ENCODE measurements at regions not wholly inside any gene's neighbourhood (a gene's known extent, or its start where the extent isn't known, plus 50 kb on each side); places are given as distances from the start of the nearest gene placed in this dataset.

DNA sequence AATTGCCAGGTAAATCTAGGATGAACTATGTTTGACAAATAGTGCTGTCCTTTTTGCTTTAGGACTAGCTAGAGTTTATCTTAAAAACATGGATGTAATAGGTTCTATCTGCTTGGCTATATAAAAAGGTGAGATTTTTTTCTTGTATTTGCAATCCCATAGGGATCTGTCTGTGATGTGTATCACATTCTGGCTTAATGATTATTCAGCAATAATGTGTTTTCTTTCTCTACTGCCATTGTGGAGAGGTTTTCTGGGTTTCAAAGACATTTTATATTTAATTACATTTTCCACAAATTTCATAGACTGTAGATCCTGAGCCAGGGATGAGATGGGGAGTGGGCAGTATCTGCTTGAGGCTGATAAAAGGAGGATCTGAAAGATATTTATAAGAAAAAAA is 277.8 kb upstream of the SLITRK5 start:
- Histone ChIP-seq H3K4me1 (ENCODE audit: insufficient read depth, low read length, severe bottlenecking) (no peaks in the 10 kb centered on the region), H4K20me1 (ENCODE audit: insufficient read depth, low read length) (no peaks in the 10 kb centered on the region), H3K9me3 (ENCODE audit: low read length) (peaks cover 4% of the 10 kb centered on the region; the same call in 1 of the 2 replicates), H3K79me2 (ENCODE audit: insufficient read depth, low read length) (no peaks in the 10 kb centered on the region), H3F3A (ENCODE audit: insufficient read depth, low read length) (no peaks in the 10 kb centered on the region), H3K36me3 (ENCODE audit: insufficient read depth, low read length) (no peaks in the 10 kb centered on the region), H2AFZ (ENCODE audit: low read length) (no peak overlapping the region), H3K9ac (ENCODE audit: low read length) (no peak overlapping the region), H3K4me3 (ENCODE audit: low read depth, low read length, poor library complexity, severe bottlenecking) (no peak overlapping the region), H3K27ac (ENCODE audit: low read depth, low read length, poor library complexity, severe bottlenecking) (no peak overlapping the region), H3K4me2 (ENCODE audit: low read length) (no peak overlapping the region), H3K9me2 (ENCODE audit: low read depth, low read length) (no peaks in the 10 kb centered on the region), H3K27me3 (ENCODE audit: insufficient read depth, low read length) (no peaks in the 10 kb centered on the region)
- no peak for TF ChIP-seq CTCF (IDR thresholded peaks at IDR 0.05; ENCODE audit: low read length)
- no peak for TF ChIP-seq EZH2 (IDR thresholded peaks at IDR 0.05; ENCODE audit: borderline replicate concordance, low read length)

DNA sequence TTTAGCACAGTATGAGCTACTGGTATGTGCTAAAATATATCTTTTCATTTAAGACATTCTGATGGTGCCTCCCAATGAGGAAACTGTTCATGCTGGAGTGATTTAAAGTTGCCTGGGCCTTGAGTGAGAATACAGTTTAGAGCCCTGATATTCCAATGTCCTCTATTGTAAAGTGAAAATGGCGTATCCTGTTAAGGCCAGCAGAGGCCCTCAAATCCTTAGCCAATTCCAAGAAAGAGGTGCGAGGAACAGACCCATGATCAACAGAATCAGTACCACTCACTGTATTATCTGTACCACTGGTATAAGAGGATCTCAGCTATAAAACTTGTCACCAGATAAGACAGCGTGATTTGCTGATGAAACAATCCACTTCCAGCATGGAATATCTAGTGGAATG is 273.1 kb upstream of the SLITRK5 start:
- H3F3A ChIP-seq (ENCODE audit: insufficient read depth, low read length) = no peaks in the 10 kb centered on the region
- no peaks in the 10 kb centered on the region for H4K20me1 ChIP-seq (ENCODE audit: insufficient read depth, low read length)
- H3K4me1 ChIP-seq (ENCODE audit: insufficient read depth, low read length, severe bottlenecking) = no peaks in the 10 kb centered on the region
- no peaks in the 10 kb centered on the region for H3K27me3 ChIP-seq (ENCODE audit: insufficient read depth, low read length)
- H3K9me3 ChIP-seq (ENCODE audit: low read length) = no peaks in the 10 kb centered on the region
- no peak overlapping the region for H3K27ac ChIP-seq (ENCODE audit: low read depth, low read length, poor library complexity, severe bottlenecking)
- no peaks in the 10 kb centered on the region for H3K36me3 ChIP-seq (ENCODE audit: insufficient read depth, low read length)
- H3K79me2 ChIP-seq (ENCODE audit: insufficient read depth, low read length) = no peaks in the 10 kb centered on the region
- H2AFZ ChIP-seq (ENCODE audit: low read length) = no peak overlapping the region
- no peaks in the 10 kb centered on the region for H3K9me2 ChIP-seq (ENCODE audit: low read depth, low read length)
- H3K4me2 ChIP-seq (ENCODE audit: low read length) = no peak overlapping the region
- no peak overlapping the region for H3K9ac ChIP-seq (ENCODE audit: low read length)
- H3K4me3 ChIP-seq (ENCODE audit: low read depth, low read length, poor library complexity, severe bottlenecking) = no peak overlapping the region
- TF ChIP-seq EZH2 (IDR thresholded peaks at IDR 0.05; ENCODE audit: borderline replicate concordance, low read length) = no peak
- no peak for TF ChIP-seq CTCF (IDR thresholded peaks at IDR 0.05; ENCODE audit: low read length)

- no peak overlapping the region for H2AFZ ChIP-seq (ENCODE audit: low read length)
- no peaks in the 10 kb centered on the region for H4K20me1 ChIP-seq (ENCODE audit: insufficient read depth, low read length)
- H3K4me1 ChIP-seq (ENCODE audit: insufficient read depth, low read length, severe bottlenecking) = no peaks in the 10 kb centered on the region
- H3K9ac ChIP-seq (ENCODE audit: low read length) = no peak overlapping the region
- TF ChIP-seq CTCF (IDR thresholded peaks at IDR 0.05; ENCODE audit: low read length) (no peak), EZH2 (IDR thresholded peaks at IDR 0.05; ENCODE audit: borderline replicate concordance, low read length) (no peak)
- no peaks in the 10 kb centered on the region for H3K36me3 ChIP-seq (ENCODE audit: insufficient read depth, low read length)
- H3K27me3 ChIP-seq (ENCODE audit: insufficient read depth, low read length) = no peaks in the 10 kb centered on the region
- H3K27ac ChIP-seq (ENCODE audit: low read depth, low read length, poor library complexity, severe bottlenecking) = no peak overlapping the region
- no peak overlapping the region for H3K4me2 ChIP-seq (ENCODE audit: low read length)
- H3K79me2 ChIP-seq (ENCODE audit: insufficient read depth, low read length) = no peaks in the 10 kb centered on the region
- no peaks in the 10 kb centered on the region for H3K9me3 ChIP-seq (ENCODE audit: low read length)
- H3K4me3 ChIP-seq (ENCODE audit: low read depth, low read length, poor library complexity, severe bottlenecking) = no peak overlapping the region
- H3F3A ChIP-seq (ENCODE audit: insufficient read depth, low read length) = no peaks in the 10 kb centered on the region
- H3K9me2 ChIP-seq (ENCODE audit: low read depth, low read length) = no peaks in the 10 kb centered on the region
Observed at GRCh38 chr13:87403748-87404432, 267.3 kb upstream of the SLITRK5 start.

Measured in OCI-LY1 (cell line).